ENCODE measurements at regions not wholly inside any gene's neighbourhood (a gene's known extent, or its start where the extent isn't known, plus 50 kb on each side); places are given as distances from the start of the nearest gene placed in this dataset.

DNA sequence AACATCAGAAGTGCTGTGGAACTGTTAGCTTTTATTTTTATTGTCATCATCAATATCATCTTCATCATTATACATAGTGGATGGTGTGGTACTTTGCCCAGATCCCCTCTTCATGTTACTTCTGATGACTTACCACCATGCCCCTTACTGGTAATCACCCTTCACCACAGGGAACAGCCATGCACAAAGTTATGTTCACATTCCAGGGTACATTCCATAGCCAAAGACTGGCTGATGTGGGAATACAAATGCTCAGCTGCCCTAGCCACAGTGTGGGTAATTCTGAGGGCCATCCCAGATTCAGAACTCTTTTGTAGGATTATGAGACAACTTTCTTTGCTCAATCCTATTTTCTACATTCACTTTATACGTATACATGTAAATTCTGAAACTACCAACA is 691.3 kb upstream of the CXADR start:
- no peak for TF ChIP-seq POLR2A (IDR thresholded peaks at IDR 0.05)
- TF ChIP-seq, protein P1, sequence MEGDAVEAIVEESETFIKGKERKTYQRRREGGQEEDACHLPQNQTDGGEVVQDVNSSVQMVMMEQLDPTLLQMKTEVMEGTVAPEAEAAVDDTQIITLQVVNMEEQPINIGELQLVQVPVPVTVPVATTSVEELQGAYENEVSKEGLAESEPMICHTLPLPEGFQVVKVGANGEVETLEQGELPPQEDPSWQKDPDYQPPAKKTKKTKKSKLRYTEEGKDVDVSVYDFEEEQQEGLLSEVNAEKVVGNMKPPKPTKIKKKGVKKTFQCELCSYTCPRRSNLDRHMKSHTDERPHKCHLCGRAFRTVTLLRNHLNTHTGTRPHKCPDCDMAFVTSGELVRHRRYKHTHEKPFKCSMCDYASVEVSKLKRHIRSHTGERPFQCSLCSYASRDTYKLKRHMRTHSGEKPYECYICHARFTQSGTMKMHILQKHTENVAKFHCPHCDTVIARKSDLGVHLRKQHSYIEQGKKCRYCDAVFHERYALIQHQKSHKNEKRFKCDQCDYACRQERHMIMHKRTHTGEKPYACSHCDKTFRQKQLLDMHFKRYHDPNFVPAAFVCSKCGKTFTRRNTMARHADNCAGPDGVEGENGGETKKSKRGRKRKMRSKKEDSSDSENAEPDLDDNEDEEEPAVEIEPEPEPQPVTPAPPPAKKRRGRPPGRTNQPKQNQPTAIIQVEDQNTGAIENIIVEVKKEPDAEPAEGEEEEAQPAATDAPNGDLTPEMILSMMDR (IDR thresholded peaks at IDR 0.05 in 4 of 5, conservative IDR thresholded peaks at IDR 0.05 in 1 of 5), result no peak

Data from gastrocnemius medialis (tissue), 4 donors.